ENCODE measurements at regions not wholly inside any gene's neighbourhood (a gene's known extent, or its start where the extent isn't known, plus 50 kb on each side); places are given as distances from the start of the nearest gene placed in this dataset.
"Not testable (repeated sequence)": the region's sequence is repeated elsewhere in the genome, so short reads cannot be mapped to it uniquely, and the experiment has no call there.

DNA sequence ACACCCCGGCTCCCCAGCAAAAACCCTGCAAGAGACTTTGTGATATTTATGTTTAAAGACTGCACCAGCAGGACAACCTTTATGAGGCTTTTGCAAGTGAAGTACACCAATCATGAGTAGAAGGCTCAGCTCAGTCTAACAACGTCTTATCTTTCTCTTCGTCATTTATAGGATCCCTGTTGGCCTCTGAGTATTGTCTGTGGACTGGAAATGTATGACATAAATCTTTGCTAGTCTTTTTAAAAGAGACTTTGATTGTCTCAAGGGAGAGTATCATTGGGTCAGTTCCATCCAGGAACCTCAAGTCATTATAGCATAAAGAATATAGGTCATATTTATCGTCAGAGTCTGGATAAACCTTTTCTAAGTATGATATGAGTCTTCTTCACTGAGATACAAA is 505.0 kb upstream of the SOX9 start:
- no peak for DNase-seq

DNA sequence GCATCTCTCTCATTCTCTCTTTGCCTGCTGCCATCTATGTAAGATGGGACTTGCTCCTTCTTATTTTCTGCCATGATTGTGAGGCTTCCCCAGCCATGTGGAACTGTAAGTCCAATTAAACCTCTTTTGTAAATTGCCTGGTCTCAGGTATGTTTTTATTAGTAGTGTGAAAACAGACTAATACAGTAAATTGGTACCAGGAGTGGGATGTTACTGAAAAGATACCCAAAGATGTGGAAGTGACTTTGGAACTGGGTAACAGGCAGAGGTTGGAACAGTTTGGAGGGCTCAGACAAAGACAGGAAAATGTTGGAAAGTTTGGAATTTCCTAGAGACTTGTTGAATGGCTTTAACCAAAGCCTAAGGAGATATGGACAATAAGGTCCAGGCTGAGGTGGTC is 503.1 kb upstream of the SOX9 start:
- DNase-seq: not testable (repeated sequence)

DNA sequence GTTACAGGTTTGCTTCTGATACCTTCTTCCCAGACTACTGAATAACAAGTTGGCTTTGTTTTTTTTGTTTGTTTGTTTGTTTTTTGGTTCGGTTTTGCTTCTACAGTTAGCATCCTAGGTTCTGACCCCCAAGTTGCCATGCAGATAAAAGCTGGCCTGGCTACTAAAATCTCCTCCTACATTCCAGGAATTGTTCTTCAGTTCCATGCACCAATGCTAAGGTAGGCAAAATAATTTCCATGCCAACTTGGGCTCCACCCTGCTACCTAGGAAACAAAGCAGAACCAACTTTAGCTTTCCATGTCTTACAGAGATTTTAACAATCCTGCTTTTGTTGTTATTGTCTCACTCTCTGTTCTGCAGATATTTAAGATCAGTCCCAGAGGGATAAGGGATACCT is 495.5 kb upstream of the SOX9 start:
- no peak for DNase-seq

DNA sequence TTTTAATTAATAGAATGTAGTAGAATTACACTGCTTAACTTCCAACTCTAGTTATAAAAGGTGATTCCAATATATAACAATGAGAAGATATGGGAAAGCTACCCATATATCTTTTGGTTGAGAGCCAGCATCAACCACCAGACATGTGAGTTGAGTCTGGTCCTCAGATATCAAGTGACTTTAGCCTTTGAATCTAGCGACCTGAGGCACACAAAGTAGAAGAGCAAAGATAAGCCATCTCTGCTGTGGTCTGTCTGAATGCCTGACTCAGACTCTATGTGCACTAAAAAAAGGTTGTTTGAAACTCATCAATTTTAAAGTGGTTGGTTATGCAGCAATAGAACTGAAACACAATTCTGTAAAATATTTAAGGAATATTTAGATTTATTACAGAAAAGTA is 492.5 kb upstream of the SOX9 start:
- DNase-seq: peak; percentile 44

DNA sequence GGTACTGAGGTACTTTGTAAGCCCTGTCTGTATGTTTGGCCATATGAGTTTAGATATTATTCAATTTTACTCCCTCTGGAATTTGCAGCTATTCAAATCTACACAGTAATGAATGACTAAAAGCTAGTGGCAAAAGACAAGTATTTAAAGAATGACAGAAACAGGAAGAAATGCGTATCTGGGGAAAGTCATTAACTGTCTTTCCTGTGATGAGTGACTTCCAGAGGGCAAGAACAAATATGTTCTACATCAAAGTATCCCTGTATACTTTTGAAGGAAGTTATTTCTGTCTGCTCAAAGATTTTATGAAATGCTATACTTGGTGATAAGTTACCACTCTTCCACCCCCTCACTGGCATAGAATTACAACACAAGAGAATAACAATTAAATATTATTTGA is 489.3 kb upstream of the SOX9 start:
- peak; percentile 88 for DNase-seq

DNA sequence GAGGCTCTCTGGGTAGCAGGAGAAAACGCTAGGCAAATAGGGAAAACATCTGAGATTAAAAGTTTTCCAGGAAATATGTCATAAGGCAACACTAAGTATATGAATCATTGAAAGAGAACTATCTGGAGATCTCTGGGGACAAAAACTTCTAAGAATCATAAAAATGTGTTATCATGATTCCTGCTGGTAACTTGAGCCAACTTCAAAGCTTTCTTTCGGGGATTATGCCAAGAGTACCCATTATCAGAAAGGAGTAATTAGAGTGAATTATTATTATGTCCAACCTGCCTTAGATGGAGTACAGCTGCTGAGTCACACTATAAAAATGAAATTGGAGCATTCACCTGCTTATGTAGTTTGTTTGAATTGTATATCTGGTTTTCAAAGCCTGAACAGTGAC is 488.5 kb upstream of the SOX9 start:
- peak; percentile 81 for DNase-seq

DNA sequence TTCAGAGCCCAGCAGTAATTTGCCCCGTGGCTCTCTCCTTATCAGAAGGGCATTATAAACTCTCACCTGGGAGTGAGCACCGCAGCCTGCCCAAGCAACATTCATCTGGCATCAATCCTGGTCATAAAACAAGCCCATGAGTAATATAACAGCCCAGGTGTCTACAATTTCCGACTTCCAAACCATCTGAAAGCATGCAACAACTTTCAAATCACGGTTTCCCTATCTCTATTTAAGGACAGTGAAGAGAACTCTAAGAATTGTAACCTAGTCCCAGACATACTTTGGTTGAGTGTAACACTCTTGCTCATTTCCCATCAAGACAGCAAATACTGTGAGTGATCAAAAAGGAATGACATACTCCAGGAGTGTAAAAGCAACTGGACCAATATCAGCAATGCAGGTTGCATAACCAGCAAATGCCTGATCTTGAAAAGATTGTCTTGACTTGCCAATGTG is 487.4 kb upstream of the SOX9 start:
- peak; percentile 95 for DNase-seq

DNA sequence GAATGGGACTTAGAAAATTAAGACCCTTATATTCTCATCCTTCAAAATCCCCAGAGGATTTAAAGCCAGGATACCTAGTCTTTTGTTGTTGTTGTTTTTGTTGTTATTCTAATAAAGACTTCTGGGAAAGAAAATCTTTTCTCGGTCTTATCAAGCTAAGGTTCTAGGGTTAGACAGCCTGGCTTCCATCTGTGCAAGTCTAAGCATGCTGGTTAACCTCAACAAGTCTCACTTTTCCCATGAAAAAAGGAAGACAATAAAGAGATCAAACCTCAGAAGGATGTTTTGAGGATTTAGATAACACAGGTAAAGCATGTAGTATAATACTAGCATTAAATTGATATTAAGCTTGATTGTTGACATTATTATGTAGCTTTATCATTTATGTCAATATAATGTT is 486.4 kb upstream of the SOX9 start:
- DNase-seq: no peak

DNA sequence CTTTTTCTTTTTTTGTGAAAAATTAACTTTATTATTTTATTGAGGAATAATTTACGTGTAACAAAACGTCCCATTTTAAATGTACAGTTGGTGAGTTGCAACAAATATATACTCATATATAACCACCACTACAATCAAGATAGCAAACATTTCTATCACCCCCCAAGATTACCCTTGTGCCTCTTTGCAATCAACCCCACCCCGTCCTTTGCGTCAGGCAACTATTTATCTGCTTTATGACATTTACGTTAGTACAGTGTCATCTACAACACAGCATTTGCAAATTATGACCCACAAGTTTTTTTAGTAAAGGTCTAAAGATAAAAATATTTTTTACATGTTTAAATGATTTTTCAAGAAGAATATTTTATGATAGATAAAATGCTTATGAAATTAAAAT is 485.6 kb upstream of the SOX9 start:
- DNase-seq: no peak

DNA sequence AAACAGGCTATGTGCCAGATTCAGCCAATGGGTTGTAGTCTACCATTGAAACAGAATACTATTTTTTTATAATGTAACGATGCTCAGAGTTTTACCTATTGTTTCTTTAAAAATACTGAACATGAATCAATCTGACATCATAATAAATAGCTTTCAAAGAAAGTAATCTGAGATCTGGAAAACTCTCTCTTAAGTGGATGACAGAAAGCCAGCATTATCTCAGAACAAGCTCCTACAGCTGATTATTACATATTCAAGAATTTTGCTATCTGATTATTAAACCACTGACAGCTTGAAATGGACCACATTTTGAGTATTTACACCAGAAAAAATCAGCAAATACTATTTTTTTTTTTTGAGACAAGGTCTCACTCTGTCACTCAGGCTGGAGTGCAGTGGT is 484.2 kb upstream of the SOX9 start:
- DNase-seq: no peak

DNA sequence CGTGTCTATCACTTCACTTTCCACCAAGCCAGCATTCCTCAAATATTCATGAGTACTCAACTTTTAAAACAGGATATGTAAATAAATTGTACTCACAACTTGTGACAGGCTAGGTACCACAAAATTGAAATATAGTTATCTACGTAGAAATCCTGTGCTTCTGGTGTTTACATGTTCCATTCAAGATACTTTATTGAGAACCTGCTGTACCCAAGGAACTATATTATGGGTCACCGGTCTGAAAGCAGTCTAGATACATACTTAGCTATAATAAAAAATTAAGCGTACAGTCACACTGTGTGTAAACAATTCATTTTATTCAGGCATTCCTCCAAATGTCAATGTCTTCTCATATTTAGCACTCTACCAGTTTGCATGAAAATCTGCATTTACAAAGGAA is 482.2 kb upstream of the SOX9 start:
- no peak for DNase-seq

DNA sequence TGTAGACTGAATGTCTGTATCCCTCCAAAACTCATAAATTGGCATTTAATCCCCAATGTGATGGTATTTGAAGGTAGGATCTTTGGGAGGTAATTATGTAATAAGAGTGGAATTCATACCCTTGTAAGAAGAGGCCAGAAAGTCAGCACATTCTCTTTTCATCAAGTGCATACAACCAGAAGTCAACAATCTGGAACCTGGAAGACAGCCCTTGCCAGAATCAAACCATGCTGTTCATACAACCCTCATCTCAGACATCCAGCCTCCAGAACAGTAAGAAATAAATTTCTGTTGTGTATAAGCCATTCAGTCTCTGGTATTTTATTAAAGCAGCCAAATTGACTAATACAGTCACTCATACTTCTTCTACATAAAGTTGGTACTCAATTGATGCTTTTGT is 481.0 kb upstream of the SOX9 start:
- no peak for DNase-seq

DNA sequence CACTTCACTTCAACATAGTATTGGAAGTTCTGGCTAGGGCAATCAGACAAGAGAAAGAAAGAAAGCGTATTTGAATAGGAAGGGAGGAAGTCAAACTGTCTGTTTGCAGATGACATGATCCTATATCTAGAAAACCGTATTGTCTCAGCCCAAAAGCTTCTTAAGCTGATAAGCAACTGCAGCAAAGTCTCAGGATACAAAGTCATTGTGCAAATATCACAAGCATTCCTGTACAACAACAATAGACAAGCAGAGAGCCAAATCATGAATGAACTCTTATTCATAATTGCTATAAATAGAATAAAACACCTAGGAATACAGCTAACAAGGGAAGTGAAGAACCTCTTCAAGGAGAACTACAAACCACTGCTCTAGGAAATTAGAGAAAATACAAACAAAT is 473.9 kb upstream of the SOX9 start:
- not testable (repeated sequence) for DNase-seq

DNA sequence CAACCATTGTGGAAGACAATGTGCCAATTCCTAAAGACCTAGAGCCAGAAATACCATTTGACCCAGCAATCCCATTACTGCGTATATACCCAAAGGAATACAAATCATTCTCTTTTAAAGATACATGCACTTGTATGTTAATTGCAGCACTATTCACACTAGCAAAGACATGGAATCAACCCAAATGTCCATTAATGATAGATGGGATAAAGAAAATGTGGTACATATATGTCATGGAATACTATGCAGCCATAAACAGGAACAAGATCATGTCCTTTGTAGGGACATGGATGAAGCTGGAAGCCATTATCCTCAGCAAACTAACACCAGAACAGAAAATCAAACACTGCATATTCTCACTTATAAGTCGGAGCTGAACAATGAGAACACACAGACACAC is 472.5 kb upstream of the SOX9 start:
- not testable (repeated sequence) for DNase-seq

DNA sequence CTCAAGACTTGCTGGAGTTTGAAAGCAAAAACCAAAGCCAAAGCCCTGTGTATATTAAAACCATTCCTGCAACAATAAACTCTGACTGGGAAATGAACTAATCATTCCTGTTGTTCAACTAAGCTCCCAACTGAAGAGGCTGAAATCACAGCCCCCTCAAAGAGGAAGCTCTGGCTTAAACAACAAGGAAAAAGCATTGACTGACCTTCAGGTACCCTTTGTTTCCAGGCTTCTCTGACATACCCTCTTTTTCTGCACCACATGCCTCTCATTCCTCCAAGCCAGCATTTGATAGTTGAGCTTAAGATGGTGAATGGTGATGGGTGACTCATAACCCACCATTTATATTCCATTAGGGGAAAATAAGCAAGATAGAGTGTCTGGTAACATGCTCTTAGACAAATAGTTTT is 470.9 kb upstream of the SOX9 start:
- DNase-seq: peak; percentile 72

DNA sequence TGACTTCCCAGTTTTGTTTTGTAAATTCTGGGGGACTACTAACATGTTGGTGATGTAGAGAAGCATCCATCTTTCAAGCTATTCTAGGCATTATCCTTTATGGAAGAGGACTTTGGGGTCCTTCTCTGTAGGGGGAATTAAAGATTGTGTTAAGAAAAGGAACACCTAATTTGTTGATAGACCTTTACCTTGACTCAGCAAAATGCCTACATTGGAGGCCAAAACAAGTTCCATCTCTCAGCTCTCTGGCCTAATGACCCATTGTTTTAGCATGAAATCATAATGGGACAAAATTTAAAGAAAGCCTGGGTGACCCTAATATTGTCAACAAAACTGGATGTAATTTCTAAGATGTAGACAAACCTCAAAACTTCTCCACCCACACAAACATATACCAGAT is 465.3 kb upstream of the SOX9 start:
- no peak for DNase-seq

DNA sequence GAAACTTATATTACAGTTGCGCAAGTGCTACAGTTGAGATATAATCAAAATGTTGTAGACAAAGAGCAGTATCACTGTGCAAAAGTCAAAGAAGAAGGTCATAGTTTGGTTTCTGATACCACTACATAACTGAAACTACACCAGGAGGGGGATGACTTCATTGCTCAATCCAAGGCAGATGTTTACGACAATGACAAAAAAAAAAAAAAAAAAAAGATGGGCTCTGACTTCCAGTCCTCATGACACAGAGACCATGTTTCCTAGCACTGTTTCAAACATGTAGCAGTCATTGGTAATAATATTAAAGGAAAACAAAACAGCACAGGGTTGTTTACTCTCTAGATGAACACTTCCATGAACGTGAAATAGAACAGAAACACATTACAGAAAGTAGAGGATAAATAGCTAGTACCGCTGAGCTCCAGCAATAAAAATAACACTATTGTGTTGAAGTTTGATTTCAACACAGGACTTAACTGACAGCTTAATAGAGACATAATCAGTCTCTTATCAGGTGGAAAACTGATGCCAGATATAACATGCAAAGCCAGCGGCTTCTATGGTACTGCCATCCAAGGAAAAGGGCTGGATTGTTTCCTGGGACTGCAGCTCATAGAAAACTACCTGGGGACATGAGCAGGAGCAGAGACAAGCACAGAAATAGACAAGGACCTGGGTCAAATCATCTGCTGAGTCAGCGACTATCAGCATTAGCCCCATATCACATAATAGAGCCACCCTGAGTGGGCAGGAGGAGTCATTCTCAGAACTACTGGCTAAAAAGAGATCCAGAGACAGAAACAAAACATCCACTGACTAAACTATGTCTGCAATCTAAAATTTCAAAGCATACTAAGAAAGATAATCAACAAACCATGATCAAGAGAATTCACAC is 463.6 kb upstream of the SOX9 start:
- no peak for DNase-seq

DNA sequence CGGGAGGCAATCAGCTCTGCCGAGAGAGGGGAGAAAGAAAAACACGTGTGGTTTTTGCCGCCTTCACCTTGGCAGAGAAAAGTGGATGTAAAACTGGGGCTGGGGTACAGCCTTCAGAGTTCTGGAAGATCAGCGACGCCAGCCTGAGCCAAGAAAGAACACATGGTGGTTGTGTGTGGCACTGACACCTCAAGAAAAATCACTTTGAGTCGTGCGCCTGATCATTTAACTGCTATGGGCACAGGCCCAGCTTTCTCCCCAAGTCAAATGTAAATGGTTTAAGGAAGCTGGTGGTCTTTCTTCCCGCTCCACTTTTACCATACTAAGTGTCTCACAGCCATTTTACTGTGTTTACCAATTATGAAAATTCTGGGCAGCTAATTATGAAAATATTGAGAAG is 461.8 kb upstream of the SOX9 start:
- DNase-seq: no peak

DNA sequence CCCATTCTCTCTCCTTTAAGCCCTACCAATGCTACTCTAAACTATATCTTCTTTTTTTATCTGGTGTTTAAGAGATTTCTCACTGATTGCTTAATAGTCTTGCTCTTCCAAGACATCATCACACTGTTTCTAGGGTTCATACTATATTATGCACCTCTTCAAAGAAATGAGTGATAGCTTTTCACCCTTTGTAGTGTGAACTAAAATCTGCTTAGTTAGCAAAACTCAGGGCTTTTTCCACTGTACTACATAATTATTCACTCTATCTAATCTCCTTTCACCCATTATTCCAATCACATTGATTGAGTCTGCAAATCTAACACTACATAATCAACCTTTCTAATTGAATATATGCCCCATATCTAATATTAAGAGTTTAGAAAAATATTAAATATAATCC is 456.0 kb upstream of the SOX9 start:
- no peak for DNase-seq

DNA sequence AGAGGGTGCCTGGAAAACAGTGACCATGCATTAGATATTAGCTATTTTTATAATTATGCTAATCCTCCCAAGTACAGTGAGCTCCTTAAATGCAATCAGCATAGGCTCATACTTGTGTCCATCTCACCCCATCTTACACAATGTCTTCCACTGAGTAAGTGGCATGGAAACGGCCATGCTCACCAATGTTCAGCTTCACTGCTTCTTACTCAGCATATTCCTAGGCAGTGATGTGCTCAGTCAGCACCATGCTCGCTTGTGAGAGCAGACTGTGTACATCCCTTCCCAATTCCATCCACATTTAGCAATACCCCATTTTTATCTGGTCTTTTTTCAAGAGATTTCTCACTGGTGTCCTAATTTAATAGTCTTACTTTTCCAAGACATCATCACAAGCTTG is 454.8 kb upstream of the SOX9 start:
- no peak for DNase-seq

DNA sequence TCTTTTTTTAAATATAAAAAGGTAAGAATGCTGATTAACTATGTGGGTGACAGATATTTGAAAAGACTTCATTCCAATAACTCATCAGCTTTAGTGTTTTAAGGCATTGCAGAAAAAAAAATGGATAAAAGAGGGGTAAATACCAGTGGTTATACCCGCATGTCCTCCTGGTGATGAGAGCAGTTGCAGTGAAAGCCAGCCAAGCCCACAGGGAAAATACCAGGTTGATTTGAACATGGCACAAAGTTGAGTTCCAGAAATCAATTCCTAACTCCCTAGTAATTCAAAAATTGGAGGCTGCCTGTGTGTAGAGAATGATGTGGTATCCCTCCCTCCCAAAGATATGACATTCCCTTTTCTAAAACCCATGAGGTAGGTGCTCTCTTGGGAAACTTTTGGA is 453.2 kb upstream of the SOX9 start:
- DNase-seq: no peak

DNA sequence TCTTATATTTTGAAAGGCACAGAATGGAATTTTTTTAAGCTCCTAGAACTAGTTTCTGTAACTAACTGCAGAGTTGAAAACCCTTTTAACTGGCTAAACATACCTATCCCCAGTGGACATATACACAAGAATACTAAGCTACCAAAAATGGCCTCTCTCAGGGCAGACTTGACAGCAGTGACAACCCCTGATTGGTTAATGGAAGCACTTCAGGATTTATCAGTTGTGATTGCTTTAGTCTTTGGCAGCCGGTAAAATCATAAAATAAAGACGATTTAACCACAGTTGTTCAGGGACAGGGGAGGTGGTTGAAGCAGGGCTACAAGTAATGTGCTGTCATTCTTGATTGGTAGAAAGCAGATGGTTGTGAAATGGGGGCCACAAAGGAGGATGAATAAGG is 452.0 kb upstream of the SOX9 start:
- no peak for DNase-seq

DNA sequence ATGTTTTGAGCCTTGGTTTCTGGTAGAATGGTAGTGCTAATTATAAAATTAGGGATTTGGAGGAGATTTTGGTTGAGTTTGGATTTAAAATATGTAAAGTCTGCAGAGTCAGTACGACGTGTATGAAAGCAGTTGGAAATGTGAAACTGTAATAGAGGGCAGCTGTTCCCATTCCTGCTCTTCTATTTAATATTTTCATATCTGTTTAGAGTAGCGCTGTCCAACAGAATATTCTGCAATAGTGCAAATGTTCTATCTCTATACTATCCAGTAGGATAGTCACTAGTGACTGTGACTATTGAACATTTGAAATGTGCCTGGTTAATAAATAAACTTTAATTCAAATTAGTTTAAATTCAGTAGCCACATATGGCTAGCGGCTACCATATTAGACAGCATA is 443.4 kb upstream of the SOX9 start:
- no peak for DNase-seq

DNA sequence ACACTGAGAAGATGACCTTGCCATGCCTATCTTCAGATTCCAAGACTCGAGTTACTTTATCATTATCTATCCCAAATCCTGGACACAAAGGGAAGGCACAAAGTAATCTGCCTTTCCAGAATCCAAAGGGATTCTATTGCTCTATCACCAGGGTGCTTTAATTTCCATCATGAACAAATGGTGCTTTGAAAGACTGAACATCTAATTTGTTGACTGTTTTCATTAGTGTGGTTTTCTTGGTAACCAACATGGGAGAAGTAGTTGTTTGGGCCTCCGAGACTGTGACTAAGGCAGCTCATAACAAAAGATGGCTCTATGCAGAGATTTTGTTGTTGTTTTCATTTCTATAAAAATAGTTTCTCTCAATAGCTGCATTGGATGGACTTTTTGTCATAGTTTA is 441.0 kb upstream of the SOX9 start:
- no peak for DNase-seq

Measured in fibroblast of skin of right biceps (primary cell).